Adipocyte (in vitro differentiated cells): ENCODE measurements at regions not wholly inside any gene's neighbourhood (a gene's known extent, or its start where the extent isn't known, plus 50 kb on each side); places are given as distances from the start of the nearest gene placed in this dataset.

ENCODE experiments used
- DNase-seq: peaks from one replicate; pipeline ENCODE4 v3.0.0-alpha.2; 2015; ENCODE audit warnings: low read depth
- H3K27me3 ChIP-seq: replicated peaks from 2 replicates; pipeline ENCODE4 v1.7.0; 2013; ENCODE audit warnings: mild to moderate bottlenecking, low read length, moderate library complexity; ENCODE audit not compliant: control insufficient read depth, insufficient read depth
- H3K36me3 ChIP-seq: 2 replicates; pipeline ENCODE4 v1.7.0; 2013; ENCODE audit warnings: low read length, mild to moderate bottlenecking, moderate library complexity; ENCODE audit not compliant: control insufficient read depth, insufficient read depth, severe bottlenecking
- H3K4me1 ChIP-seq: 2 replicates; pipeline ENCODE4 v1.7.0; 2013; ENCODE audit warnings: mild to moderate bottlenecking, low read length, moderate library complexity; ENCODE audit not compliant: control insufficient read depth, insufficient read depth
- H3K4me3 ChIP-seq: 2 replicates; pipeline ENCODE4 v1.7.0; 2013; ENCODE audit warnings: mild to moderate bottlenecking, low read length, moderate library complexity
- H3K9ac ChIP-seq: 2 replicates; pipeline ENCODE4 v1.7.0; 2013; ENCODE audit warnings: mild to moderate bottlenecking, low read length, moderate library complexity
- H3K9me3 ChIP-seq: 2 replicates; pipeline ENCODE4 v1.7.0; 2013; ENCODE audit warnings: mild to moderate bottlenecking, low read length, moderate library complexity; ENCODE audit not compliant: control insufficient read depth

- Histone ChIP-seq H3K4me3 (no peak overlapping the region), H3K4me1 (peaks cover 5% of the 10 kb centered on the region), H3K27me3 (peaks cover 8% of the 10 kb centered on the region), H3K9ac (no peak overlapping the region), H3K9me3 (no peaks in the 10 kb centered on the region), H3K36me3 (no peaks in the 10 kb centered on the region)
- DNase-seq: no peak
Observed at GRCh38 chr14:53807108-53807507, 149.5 kb downstream of the BMP4 start.

- peaks cover 13% of the 10 kb centered on the region for H3K4me1 ChIP-seq
- DNase-seq: no peak
- H3K27me3 ChIP-seq: peaks cover 19% of the 10 kb centered on the region
Observed at GRCh38 chr14:53796734-53797133, 159.9 kb downstream of the BMP4 start.

GRCh38 chr14:53793790-53794505 lies 162.7 kb downstream of the BMP4 start:
- peaks cover 13% of the 10 kb centered on the region for H3K4me1 ChIP-seq
- H3K27me3 ChIP-seq: peaks cover 19% of the 10 kb centered on the region
- H3K9ac ChIP-seq: no peak overlapping the region
- H3K9me3 ChIP-seq: no peaks in the 10 kb centered on the region
- no peaks in the 10 kb centered on the region for H3K36me3 ChIP-seq
- no peak overlapping the region for H3K4me3 ChIP-seq
- DNase-seq: peak; percentile 42

More at GRCh38 chr14:53796734-53797133, 159.9 kb downstream of the BMP4 start:
- Histone ChIP-seq H3K9me3 (peaks cover 5% of the 10 kb centered on the region), H3K36me3 (no peaks in the 10 kb centered on the region), H3K9ac (no peak overlapping the region), H3K4me3 (no peak overlapping the region)

- Histone ChIP-seq H3K27me3 (peaks cover 18% of the 10 kb centered on the region), H3K4me1 (peaks cover 13% of the 10 kb centered on the region), H3K9me3 (no peaks in the 10 kb centered on the region), H3K9ac (no peak overlapping the region), H3K4me3 (no peak overlapping the region), H3K36me3 (no peaks in the 10 kb centered on the region)
- no peak for DNase-seq
Observed at GRCh38 chr14:53792909-53793308, 163.7 kb downstream of the BMP4 start.

- Histone ChIP-seq H3K4me1 (peaks cover 13% of the 10 kb centered on the region), H3K27me3 (peaks cover 9% of the 10 kb centered on the region), H3K4me3 (no peak overlapping the region), H3K9ac (no peak overlapping the region), H3K36me3 (no peaks in the 10 kb centered on the region), H3K9me3 (no peaks in the 10 kb centered on the region)
- no peak for DNase-seq
Observed at GRCh38 chr14:53790731-53791500, 165.7 kb downstream of the BMP4 start.

- no peak for DNase-seq
- Histone ChIP-seq H3K9ac (no peak overlapping the region), H3K27me3 (peaks cover 5% of the 10 kb centered on the region), H3K9me3 (peaks cover 15% of the 10 kb centered on the region), H3K4me3 (no peak overlapping the region), H3K36me3 (no peaks in the 10 kb centered on the region), H3K4me1 (no peaks in the 10 kb centered on the region)
Observed at GRCh38 chr14:53788566-53788965, 168.1 kb downstream of the BMP4 start.

GRCh38 chr14:53786045-53786444 lies 170.6 kb downstream of the BMP4 start:
- H3K9me3 ChIP-seq: peaks cover 15% of the 10 kb centered on the region
- no peak overlapping the region for H3K4me3 ChIP-seq

GRCh38 chr14:53784688-53785087 lies 171.9 kb downstream of the BMP4 start:
- Histone ChIP-seq H3K9ac (no peak overlapping the region), H3K4me3 (no peak overlapping the region), H3K9me3 (peaks cover 15% of the 10 kb centered on the region), H3K4me1 (no peaks in the 10 kb centered on the region), H3K27me3 (peaks cover 5% of the 10 kb centered on the region), H3K36me3 (no peaks in the 10 kb centered on the region)
- DNase-seq: no peak

More at GRCh38 chr14:53786045-53786444, 170.6 kb downstream of the BMP4 start:
- H3K36me3 ChIP-seq: no peaks in the 10 kb centered on the region
- DNase-seq: peak; percentile 16
- no peaks in the 10 kb centered on the region for H3K4me1 ChIP-seq
- H3K9ac ChIP-seq: no peak overlapping the region
- H3K27me3 ChIP-seq: peaks cover 5% of the 10 kb centered on the region

GRCh38 chr14:53783256-53783655 lies 173.4 kb downstream of the BMP4 start:
- Histone ChIP-seq H3K27me3 (peaks cover 5% of the 10 kb centered on the region), H3K4me3 (no peak overlapping the region), H3K9me3 (peaks cover 15% of the 10 kb centered on the region), H3K4me1 (no peaks in the 10 kb centered on the region), H3K36me3 (no peaks in the 10 kb centered on the region), H3K9ac (no peak overlapping the region)
- DNase-seq: no peak

GRCh38 chr14:53780051-53780555 lies 176.5 kb downstream of the BMP4 start:
- DNase-seq: no peak
- no peaks in the 10 kb centered on the region for H3K36me3 ChIP-seq
- H3K4me3 ChIP-seq: no peak overlapping the region
- H3K9me3 ChIP-seq: peaks cover 7% of the 10 kb centered on the region
- no peaks in the 10 kb centered on the region for H3K27me3 ChIP-seq
- H3K9ac ChIP-seq: no peak overlapping the region
- no peaks in the 10 kb centered on the region for H3K4me1 ChIP-seq

- H3K36me3 ChIP-seq: no peaks in the 10 kb centered on the region
- no peak for DNase-seq
- no peaks in the 10 kb centered on the region for H3K9me3 ChIP-seq
- H3K9ac ChIP-seq: no peak overlapping the region
- no peaks in the 10 kb centered on the region for H3K27me3 ChIP-seq
- H3K4me1 ChIP-seq: no peaks in the 10 kb centered on the region
- no peak overlapping the region for H3K4me3 ChIP-seq
Observed at GRCh38 chr14:53779301-53779700, 177.3 kb downstream of the BMP4 start.
